CD14-positive monocyte (primary cell): ENCODE measurements at regions not wholly inside any gene's neighbourhood (a gene's known extent, or its start where the extent isn't known, plus 50 kb on each side); places are given as distances from the start of the nearest gene placed in this dataset.

Experiments
- DNase-seq, 3 donors: peaks; one replicate each; pipeline ENCODE4 v3.0.0-alpha.2; 2011 to 2022
- H2AFZ ChIP-seq: 2 replicates; pipeline ENCODE4 v1.6.0; 2012; ENCODE audit warnings: mild to moderate bottlenecking, low read depth, low read length, inconsistent platforms; ENCODE audit not compliant: insufficient read depth, poor library complexity, severe bottlenecking
- H3K27ac ChIP-seq, 2 donors: 1 replicate in 1 of 2; 2 replicates in 1 of 2; pipeline ENCODE4 v1.5.1; 2012 to 2013; ENCODE audit warnings: low read length in 2 of 2, control low read depth in 1 of 2, inconsistent platforms in 1 of 2, low read depth in 1 of 2, mild to moderate bottlenecking in 1 of 2
- H3K27me3 ChIP-seq, 2 donors: one replicate each; pipeline versions ENCODE4 v1.6.0 to v1.6.1; 2011 to 2013; ENCODE audit warnings: low read length in 2 of 2; ENCODE audit not compliant: control insufficient read depth in 2 of 2, insufficient read depth in 2 of 2
- H3K36me3 ChIP-seq, 2 donors: replicated peaks in 1 of 2; 1 replicate in 1 of 2; 2 replicates in 1 of 2; pipeline versions ENCODE4 v1.5.1 to v1.6.1; 2012 to 2013; ENCODE audit warnings: low read length in 2 of 2, control low read depth in 1 of 2, inconsistent platforms in 1 of 2, mild to moderate bottlenecking in 1 of 2; ENCODE audit not compliant: insufficient read depth in 2 of 2, control insufficient read depth in 1 of 2
- H3K4me1 ChIP-seq, 2 donors: 1 replicate in 1 of 2; 2 replicates in 1 of 2; pipeline versions ENCODE4 v1.5.1 to v1.6.1; 2012 to 2013; ENCODE audit warnings: low read length in 2 of 2, control low read depth in 1 of 2, inconsistent platforms in 1 of 2, mild to moderate bottlenecking in 1 of 2, moderate library complexity in 1 of 2; ENCODE audit not compliant: insufficient read depth in 2 of 2, control insufficient read depth in 1 of 2
- H3K4me2 ChIP-seq: replicated peaks from 2 replicates; pipeline ENCODE3; 2012; ENCODE audit warnings: low read length, moderate library complexity, mild to moderate bottlenecking; ENCODE audit not compliant: poor library complexity, severe bottlenecking; ENCODE audit errors: extremely low read depth
- H3K4me3 ChIP-seq, 3 experiments: fragments of 200-600 bp in 1 of 3; sonication (generic) in 1 of 3; replicated peaks in 1 of 3; 1 replicate in 2 of 3; 2 replicates in 1 of 3; pipeline ENCODE4 v1.5.1; 2011 to 2013; ENCODE audit warnings: low read length in 3 of 3, mild to moderate bottlenecking in 3 of 3, control low read depth in 2 of 3, low read depth in 2 of 3, inconsistent platforms in 1 of 3, moderate library complexity in 1 of 3
- H3K79me2 ChIP-seq: 2 replicates; pipeline ENCODE4 v1.6.0; 2012; ENCODE audit warnings: mild to moderate bottlenecking, control low read depth, inconsistent platforms, low read length, moderate library complexity; ENCODE audit not compliant: insufficient read depth
- H3K9ac ChIP-seq: 2 replicates; pipeline ENCODE4 v1.6.0; 2017; ENCODE audit warnings: low read length, mild to moderate bottlenecking; ENCODE audit not compliant: insufficient read depth, poor library complexity, severe bottlenecking
- H3K9me3 ChIP-seq, 2 donors: replicated peaks in 1 of 2; 1 replicate in 1 of 2; 2 replicates in 1 of 2; pipeline versions ENCODE4 v1.5.1 to v1.6.1; 2012 to 2013; ENCODE audit warnings: low read length in 2 of 2, control low read depth in 1 of 2; ENCODE audit not compliant: control insufficient read depth in 1 of 2, insufficient read depth in 1 of 2
- H4K20me1 ChIP-seq: 2 replicates; pipeline ENCODE4 v1.6.0; 2012; ENCODE audit warnings: mild to moderate bottlenecking, low read length, control low read depth, moderate library complexity; ENCODE audit not compliant: insufficient read depth
- H3K27ac Mint-ChIP-seq, 7 donors: one replicate each; pipeline ENCODE4 v1.8.0; 2020; ENCODE audit warnings: mild to moderate bottlenecking in 7 of 7, mixed read lengths in 7 of 7, moderate library complexity in 6 of 7, inconsistent platforms in 2 of 7
- H3K27me3 Mint-ChIP-seq, 3 donors: one replicate each; pipeline ENCODE4 v1.8.0; 2021 to 2022; ENCODE audit warnings: low read depth in 3 of 3, mild to moderate bottlenecking in 3 of 3, mixed read lengths in 3 of 3, moderate library complexity in 3 of 3, inconsistent platforms in 1 of 3
- H3K36me3 Mint-ChIP-seq, 2 donors: one replicate each; pipeline ENCODE4 v1.8.0; 2020; ENCODE audit warnings: mixed read lengths in 2 of 2, inconsistent platforms in 1 of 2, mild to moderate bottlenecking in 1 of 2
- H3K4me1 Mint-ChIP-seq: one replicate; pipeline ENCODE4 v1.8.0; 2020; ENCODE audit warnings: mild to moderate bottlenecking, mixed read lengths
- H3K4me3 Mint-ChIP-seq, 2 donors: one replicate each; pipeline ENCODE4 v1.8.0; 2020; ENCODE audit warnings: mild to moderate bottlenecking in 2 of 2, mixed read lengths in 2 of 2, moderate library complexity in 1 of 2
- H3K9me3 Mint-ChIP-seq, 7 donors: one replicate each; pipeline ENCODE4 v1.8.0; 2020 to 2022; ENCODE audit warnings: mixed read lengths in 7 of 7, mild to moderate bottlenecking in 6 of 7, moderate library complexity in 6 of 7, inconsistent platforms in 2 of 7
- CTCF ChIP-seq: fragments of 200-600 bp; IDR thresholded peaks from one replicate; pipeline ENCODE4 v1.8.0; 2022; ENCODE audit warnings: antibody characterized with exemption, mild to moderate bottlenecking
- WGBS: methylation state at CpG from one replicate; pipeline ENCODE4 v1.1.5; 2013; ENCODE audit warnings: missing lambda C conversion rate; ENCODE audit not compliant: insufficient coverage; 5-methylcytosine and 5-hydroxymethylcytosine counted together
- intact Hi-C, 2 donors: fragments of 100-400 bp; cut with micrococcal nuclease; formaldehyde crosslinking; loops; one replicate each; pipeline versions ENCODE4 v1.15.0 to v1.15.1; 2023

- H3K9ac ChIP-seq: no peak overlapping the region
- H3K27ac Mint-ChIP-seq: no peak overlapping the region
- no peak overlapping the region for H3K4me3 ChIP-seq
- peaks cover 0 to 3% (median 0%) of the 10 kb centered on the region in 7 donors for H3K9me3 Mint-ChIP-seq
- no peaks in the 10 kb centered on the region for H4K20me1 ChIP-seq
- H3K36me3 Mint-ChIP-seq: no peaks in the 10 kb centered on the region
- no peaks in the 10 kb centered on the region for H3K36me3 ChIP-seq
- peaks cover 0 to 2% (median 0%) of the 10 kb centered on the region in 3 donors for H3K27me3 Mint-ChIP-seq
- no peaks in the 10 kb centered on the region for H3K27me3 ChIP-seq
- H3K9me3 ChIP-seq: no peaks in the 10 kb centered on the region
- no peak overlapping the region for H2AFZ ChIP-seq
- H3K4me2 ChIP-seq: no peak overlapping the region
- H3K79me2 ChIP-seq: no peaks in the 10 kb centered on the region
- H3K4me1 Mint-ChIP-seq: no peaks in the 10 kb centered on the region
- WGBS: no CpG with 5 or more reads among the region's 2 CpGs
- intact Hi-C loops: no loop called here
- no peak for DNase-seq
- no peak for TF ChIP-seq CTCF
- no peak overlapping the region for H3K4me3 Mint-ChIP-seq
- no peak overlapping the region for H3K27ac ChIP-seq
- no peaks in the 10 kb centered on the region for H3K4me1 ChIP-seq
Measured at GRCh38 chr5:152094060-152094459, 169.4 kb upstream of the GLRA1 start.

DNA sequence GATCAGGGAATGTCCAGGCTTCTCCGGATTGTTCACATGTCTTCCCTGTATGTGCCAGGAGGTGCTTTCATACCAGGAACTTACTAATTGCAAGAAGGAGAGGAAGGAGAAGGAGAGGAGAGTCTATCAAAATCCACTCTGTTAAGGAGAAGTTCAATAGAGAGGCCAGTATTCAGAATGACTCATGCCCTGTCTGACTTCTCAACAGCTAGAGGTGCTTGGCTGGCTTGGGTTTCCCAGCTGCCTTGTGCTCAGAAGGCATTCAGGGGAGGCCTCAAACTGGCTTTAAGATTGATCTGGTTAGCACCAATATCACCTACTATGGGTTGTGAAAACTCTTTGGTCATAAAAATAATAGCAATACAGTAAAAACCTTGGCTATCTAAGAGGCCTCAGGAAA lies 167.9 kb upstream of the GLRA1 start:
- no peak for TF ChIP-seq CTCF

More for the DNA sequence above, 167.9 kb upstream of the GLRA1 start:
- Histone ChIP-seq H4K20me1 (no peaks in the 10 kb centered on the region), H3K79me2 (no peaks in the 10 kb centered on the region), H3K36me3 (no peaks in the 10 kb centered on the region), H3K9me3 (no peaks in the 10 kb centered on the region), H3K9ac (no peak overlapping the region), H2AFZ (no peak overlapping the region), H3K4me2 (no peak overlapping the region), H3K27me3 (no peaks in the 10 kb centered on the region), H3K27ac (no peak overlapping the region), H3K4me1 (no peaks in the 10 kb centered on the region), H3K4me3 (no peak overlapping the region)
- H3K36me3 Mint-ChIP-seq: no peaks in the 10 kb centered on the region
- peaks cover 0 to 5% (median 2%) of the 10 kb centered on the region in 3 donors for H3K27me3 Mint-ChIP-seq
- no peaks in the 10 kb centered on the region for H3K4me1 Mint-ChIP-seq
- peaks cover 0 to 3% (median 0%) of the 10 kb centered on the region in 7 donors for H3K9me3 Mint-ChIP-seq
- no peak for DNase-seq
- WGBS: no CpG with 5 or more reads among the region's 1 CpG
- H3K4me3 Mint-ChIP-seq: no peak overlapping the region
- intact Hi-C loops: no loop called here
- no peak overlapping the region for H3K27ac Mint-ChIP-seq
